Activated CD8-positive, alpha-beta T cell treated with anti-CD3 and anti-CD28 coated beads, Interleukin-2, amount 10 ng/mL, durations not matched to agents 7 days and 5 days (primary cell): ENCODE measurements at regions not wholly inside any gene's neighbourhood (a gene's known extent, or its start where the extent isn't known, plus 50 kb on each side); places are given as distances from the start of the nearest gene placed in this dataset.

Source experiments
- ATAC-seq: fragments of 150-1000 bp; cut with Tn5 transposase; one replicate; pipeline ENCODE4 v1.10.0; 2021; ENCODE audit warnings: moderate library complexity
- CTCF ChIA-PET: fragments of 350-600 bp; sonication (Branson Sonifier 250); formaldehyde crosslinking; loops from one replicate; lab custom pipeline; 2021; ENCODE audit warnings: antibody characterized with exemption; lab: Charles Lee
- POLR2A ChIA-PET: fragments of 350-600 bp; sonication (Branson Sonifier 250); formaldehyde crosslinking; loops from one replicate; lab custom pipeline; 2021; ENCODE audit warnings: antibody characterized with exemption; lab: Charles Lee
- DNase-seq: peaks from one replicate; pipeline ENCODE4 v3.0.0-alpha.2; 2020
- H3K27ac Mint-ChIP-seq: one replicate; pipeline ENCODE4 v1.8.0; 2021; ENCODE audit warnings: mild to moderate bottlenecking, mixed read lengths
- H3K27me3 Mint-ChIP-seq: one replicate; pipeline ENCODE4 v1.8.0; 2021; ENCODE audit warnings: low read depth, mixed read lengths
- H3K36me3 Mint-ChIP-seq: one replicate; pipeline ENCODE4 v1.8.0; 2021; ENCODE audit warnings: low read depth, mixed read lengths
- H3K4me1 Mint-ChIP-seq: one replicate; pipeline ENCODE4 v1.8.0; 2021; ENCODE audit warnings: low read depth, mixed read lengths
- H3K4me3 Mint-ChIP-seq: one replicate; pipeline ENCODE4 v1.8.0; 2021; ENCODE audit warnings: mild to moderate bottlenecking, mixed read lengths
- H3K9me3 Mint-ChIP-seq: one replicate; pipeline ENCODE4 v1.8.0; 2022; ENCODE audit warnings: mixed read lengths; ENCODE audit not compliant: insufficient read depth

DNA sequence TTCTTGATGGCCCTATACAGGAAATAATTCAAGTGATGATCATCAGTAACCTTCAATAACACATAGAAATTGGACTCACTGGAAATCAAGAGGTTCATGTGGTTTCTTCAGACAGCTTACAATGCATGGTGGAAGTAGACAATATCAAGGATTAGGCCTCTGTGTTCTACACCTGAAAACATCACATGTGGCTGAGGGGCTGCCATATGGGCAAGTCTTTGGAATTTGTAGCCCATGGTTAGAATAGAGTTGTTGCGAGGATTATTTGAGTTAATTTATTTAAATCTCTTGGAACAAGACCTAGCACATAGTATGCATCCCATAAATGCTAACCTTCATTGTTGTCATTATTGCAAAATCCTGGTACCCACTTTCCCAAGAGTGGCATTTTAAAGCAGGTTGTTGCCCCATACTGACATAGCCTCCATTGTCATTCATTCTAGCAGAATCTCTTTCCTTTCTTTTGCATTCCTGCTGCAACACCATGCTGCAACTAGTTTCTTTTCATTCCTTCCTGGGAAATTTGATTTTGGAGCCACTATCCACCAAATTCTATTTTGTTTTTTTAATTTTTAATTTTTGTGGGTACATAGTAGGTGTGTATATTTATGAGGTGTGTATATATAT, 352.7 kb upstream of the NAV3 start:
- no peak for DNase-seq
- H3K9me3 Mint-ChIP-seq = no peaks in the 10 kb centered on the region
- H3K4me3 Mint-ChIP-seq = no peak overlapping the region
- H3K4me1 Mint-ChIP-seq = no peaks in the 10 kb centered on the region
- H3K27ac Mint-ChIP-seq = no peak overlapping the region
- H3K27me3 Mint-ChIP-seq = no peaks in the 10 kb centered on the region
- ATAC-seq = no peak
- no peaks in the 10 kb centered on the region for H3K36me3 Mint-ChIP-seq
- ChIA-PET POLR2A (no interaction called here), CTCF (no interaction called here)

DNA sequence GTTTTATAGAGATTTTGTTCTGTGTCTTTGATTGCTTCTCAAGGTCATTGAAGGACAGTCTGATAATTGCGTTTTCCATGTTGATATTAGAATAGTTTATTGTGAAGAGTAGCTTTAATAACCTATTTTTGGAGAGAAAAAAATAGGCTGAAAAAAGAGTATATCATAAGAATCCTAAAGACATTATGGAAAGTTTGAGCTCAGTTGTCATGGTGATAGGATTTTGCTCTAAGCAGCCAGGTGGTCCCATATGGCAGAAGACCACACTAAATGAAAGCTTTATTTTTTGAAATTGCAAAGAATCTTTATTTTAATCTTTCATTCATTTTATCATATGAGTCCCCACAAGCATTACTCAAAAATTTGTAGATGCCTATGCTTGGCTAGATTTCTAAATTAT, 358.9 kb upstream of the NAV3 start:
- Mint-ChIP-seq H3K4me3 (no peak overlapping the region), H3K27me3 (no peaks in the 10 kb centered on the region), H3K4me1 (no peaks in the 10 kb centered on the region), H3K27ac (no peak overlapping the region), H3K9me3 (no peaks in the 10 kb centered on the region), H3K36me3 (no peaks in the 10 kb centered on the region)
- ATAC-seq (no peak), DNase-seq (no peak)
- ChIA-PET POLR2A (no interaction called here), CTCF (no interaction called here)

DNA sequence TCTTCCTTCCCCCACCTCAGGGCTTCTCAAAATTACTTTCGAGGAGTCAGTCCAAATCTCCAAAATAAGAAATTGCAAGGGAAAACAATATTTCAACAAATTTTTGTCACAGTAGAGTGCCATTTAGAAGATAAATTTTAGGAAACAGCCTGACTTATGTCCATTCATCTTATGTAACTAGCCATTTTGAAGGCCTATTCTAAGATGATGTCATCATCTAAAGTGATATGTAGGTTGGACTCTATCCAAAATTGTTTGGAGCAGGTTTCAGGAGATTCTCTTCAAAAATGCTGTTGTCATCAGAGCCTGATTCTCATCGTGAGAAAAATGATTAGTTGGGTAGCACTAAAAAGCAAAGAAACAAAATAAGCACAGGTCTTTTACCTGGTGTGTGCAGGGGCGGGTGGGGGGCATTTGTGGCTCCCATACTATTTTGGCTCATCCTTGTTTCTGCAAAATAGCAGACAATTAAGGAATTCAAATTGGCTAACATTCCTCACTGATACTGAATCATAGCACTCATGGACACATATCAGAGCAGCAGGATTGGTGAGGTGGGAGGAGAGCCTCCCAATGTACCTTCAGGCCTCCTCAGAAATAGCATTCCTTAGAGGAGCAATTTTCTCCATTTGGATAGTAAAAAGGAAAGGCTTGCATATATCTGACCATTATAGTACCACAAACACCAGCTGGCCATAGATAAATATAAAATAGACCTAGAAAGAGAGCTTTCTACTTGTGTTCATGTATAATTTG, 360.9 kb upstream of the NAV3 start:
- no peak overlapping the region for H3K27ac Mint-ChIP-seq

DNA sequence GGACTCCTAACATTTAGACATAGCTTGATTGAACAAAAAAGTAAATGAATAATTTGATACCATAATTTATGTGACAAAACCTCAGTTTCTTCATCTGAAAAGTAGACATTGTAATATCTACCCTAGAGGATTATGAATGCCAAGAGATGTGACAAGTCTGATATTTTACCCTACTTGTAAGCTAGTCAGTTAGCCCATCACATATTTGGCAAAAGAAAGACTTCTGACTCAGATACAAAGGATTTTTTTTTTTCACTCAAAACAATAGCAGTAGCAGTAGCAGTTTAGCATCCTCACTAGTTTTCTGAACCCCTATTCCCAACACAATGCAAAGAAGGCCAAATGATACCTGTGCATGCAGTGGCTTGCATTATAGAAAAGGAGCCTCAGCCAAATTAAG, 377.3 kb upstream of the E2F7 start:
- H3K4me1 Mint-ChIP-seq = no peaks in the 10 kb centered on the region
- H3K4me3 Mint-ChIP-seq = no peak overlapping the region
- CTCF ChIA-PET = no interaction called here
- POLR2A ChIA-PET = no interaction called here
- H3K27me3 Mint-ChIP-seq = no peaks in the 10 kb centered on the region
- no peaks in the 10 kb centered on the region for H3K36me3 Mint-ChIP-seq
- ATAC-seq (no peak), DNase-seq (no peak)
- no peaks in the 10 kb centered on the region for H3K9me3 Mint-ChIP-seq
- H3K27ac Mint-ChIP-seq = no peak overlapping the region

More for the DNA sequence above, 360.9 kb upstream of the NAV3 start:
- Mint-ChIP-seq H3K9me3 (no peaks in the 10 kb centered on the region), H3K36me3 (no peaks in the 10 kb centered on the region), H3K4me1 (no peaks in the 10 kb centered on the region), H3K4me3 (no peak overlapping the region), H3K27me3 (no peaks in the 10 kb centered on the region)
- ATAC-seq = no peak
- POLR2A ChIA-PET = no interaction called here
- DNase-seq = no peak
- CTCF ChIA-PET = no interaction called here

DNA sequence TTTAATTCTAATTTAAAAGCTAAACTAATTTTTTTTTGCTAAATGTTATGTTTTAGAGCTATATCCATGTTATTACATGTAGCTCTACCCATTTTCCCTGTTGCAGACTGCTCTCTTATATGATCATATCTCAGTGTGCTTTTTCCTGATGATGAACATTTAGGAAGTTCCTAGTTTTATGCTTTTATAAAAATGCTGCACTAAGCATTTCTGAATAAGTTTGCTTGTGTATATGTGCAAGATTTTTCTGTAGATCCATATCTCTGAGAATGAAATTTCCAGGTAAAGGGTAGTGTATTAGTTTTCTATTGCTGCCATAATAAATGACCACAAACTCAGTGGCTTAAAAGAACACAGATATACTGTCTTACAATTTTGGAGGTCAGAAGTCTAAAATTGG, 374.4 kb upstream of the E2F7 start:
- H3K27me3 Mint-ChIP-seq = no peaks in the 10 kb centered on the region
- no peaks in the 10 kb centered on the region for H3K9me3 Mint-ChIP-seq
- no peak for ATAC-seq
- ChIA-PET POLR2A (no interaction called here), CTCF (no interaction called here)
- no peak for DNase-seq
- H3K4me1 Mint-ChIP-seq = no peaks in the 10 kb centered on the region
- no peaks in the 10 kb centered on the region for H3K36me3 Mint-ChIP-seq
- H3K4me3 Mint-ChIP-seq = no peak overlapping the region
- H3K27ac Mint-ChIP-seq = no peak overlapping the region

DNA sequence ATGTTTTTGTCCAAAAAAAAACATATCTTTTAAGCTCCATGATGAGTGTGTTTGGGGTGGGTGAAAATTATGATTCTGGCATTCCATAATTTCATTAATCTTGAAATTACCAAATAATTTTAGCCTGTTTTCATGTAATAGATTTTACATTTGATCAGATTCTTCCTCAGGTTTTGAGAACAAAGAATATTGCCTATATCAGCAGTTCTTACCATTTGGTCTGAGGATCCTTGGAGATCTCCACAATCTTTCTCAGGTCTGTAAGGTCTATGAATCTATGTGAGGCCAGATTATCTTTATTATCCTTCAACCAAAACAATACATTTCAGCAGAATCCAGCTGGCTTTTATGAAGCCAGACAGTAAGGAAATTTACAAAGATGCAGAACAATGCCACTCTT, 373.3 kb upstream of the E2F7 start:
- CTCF ChIA-PET = no interaction called here
- POLR2A ChIA-PET = no interaction called here
- ATAC-seq (no peak), DNase-seq (no peak)
- no peaks in the 10 kb centered on the region for H3K36me3 Mint-ChIP-seq
- H3K9me3 Mint-ChIP-seq = no peaks in the 10 kb centered on the region
- no peaks in the 10 kb centered on the region for H3K27me3 Mint-ChIP-seq
- no peaks in the 10 kb centered on the region for H3K4me1 Mint-ChIP-seq
- H3K4me3 Mint-ChIP-seq = no peak overlapping the region
- no peak overlapping the region for H3K27ac Mint-ChIP-seq

DNA sequence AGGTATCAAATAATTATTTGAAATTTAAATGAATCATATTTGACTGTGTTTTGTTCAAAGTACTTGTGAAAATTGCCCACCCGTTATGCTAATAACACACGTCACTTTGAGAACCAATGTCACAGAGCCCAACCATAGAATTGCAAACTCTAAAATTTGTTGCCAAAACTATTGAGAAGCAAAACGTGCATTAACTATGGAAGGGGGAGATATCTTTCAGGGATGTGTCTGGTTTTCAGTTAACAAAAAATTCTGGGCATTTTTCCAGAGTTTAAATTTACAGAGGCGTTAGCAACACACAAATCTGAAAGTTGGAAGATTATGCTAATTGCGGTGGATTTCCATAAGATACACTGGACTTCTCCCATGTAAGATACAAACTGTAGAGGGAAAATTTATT, 371.8 kb upstream of the E2F7 start:
- H3K36me3 Mint-ChIP-seq = no peaks in the 10 kb centered on the region
- ATAC-seq = no peak
- no peak overlapping the region for H3K4me3 Mint-ChIP-seq
- CTCF ChIA-PET = no interaction called here
- POLR2A ChIA-PET = no interaction called here
- H3K27me3 Mint-ChIP-seq = no peaks in the 10 kb centered on the region
- DNase-seq = no peak
- H3K9me3 Mint-ChIP-seq = no peaks in the 10 kb centered on the region
- H3K27ac Mint-ChIP-seq = no peak overlapping the region
- no peaks in the 10 kb centered on the region for H3K4me1 Mint-ChIP-seq

DNA sequence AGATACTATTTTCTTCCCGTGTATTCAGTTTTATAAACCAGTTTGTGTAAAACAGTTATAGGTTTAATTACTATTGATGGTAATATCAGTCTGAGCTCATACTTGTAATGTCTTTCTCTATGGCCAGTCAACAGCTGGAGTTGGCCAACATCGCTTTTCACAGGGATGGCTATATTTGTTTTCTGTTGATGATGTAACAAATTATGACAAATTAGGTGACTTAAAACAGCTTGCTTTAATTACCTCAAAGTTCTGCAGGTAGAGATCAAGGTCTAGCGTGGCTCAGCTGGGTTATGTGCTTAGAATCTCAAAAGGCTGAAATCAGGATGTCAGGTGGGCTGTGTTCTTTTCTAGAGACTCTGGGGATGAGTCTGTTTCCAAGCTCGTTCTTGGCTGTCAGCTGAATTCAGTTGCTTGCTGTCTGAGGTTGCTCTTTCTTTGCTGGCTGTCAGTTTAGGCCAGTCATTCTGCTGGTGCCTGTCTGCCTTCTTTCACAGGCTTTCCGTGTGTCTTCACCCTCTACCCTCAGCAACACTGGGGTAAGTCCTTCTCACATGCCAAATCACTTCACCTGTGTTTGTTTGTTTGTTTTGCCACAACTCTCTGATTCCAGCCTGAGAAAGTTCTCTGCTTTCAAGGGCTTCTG, 370.2 kb upstream of the E2F7 start:
- DNase-seq = no peak
- H3K27me3 Mint-ChIP-seq = no peaks in the 10 kb centered on the region
- H3K9me3 Mint-ChIP-seq = no peaks in the 10 kb centered on the region
- ChIA-PET CTCF (no interaction called here), POLR2A (no interaction called here)
- H3K4me3 Mint-ChIP-seq = no peak overlapping the region
- ATAC-seq = no peak
- H3K27ac Mint-ChIP-seq = no peak overlapping the region
- H3K36me3 Mint-ChIP-seq = no peaks in the 10 kb centered on the region
- no peaks in the 10 kb centered on the region for H3K4me1 Mint-ChIP-seq

DNA sequence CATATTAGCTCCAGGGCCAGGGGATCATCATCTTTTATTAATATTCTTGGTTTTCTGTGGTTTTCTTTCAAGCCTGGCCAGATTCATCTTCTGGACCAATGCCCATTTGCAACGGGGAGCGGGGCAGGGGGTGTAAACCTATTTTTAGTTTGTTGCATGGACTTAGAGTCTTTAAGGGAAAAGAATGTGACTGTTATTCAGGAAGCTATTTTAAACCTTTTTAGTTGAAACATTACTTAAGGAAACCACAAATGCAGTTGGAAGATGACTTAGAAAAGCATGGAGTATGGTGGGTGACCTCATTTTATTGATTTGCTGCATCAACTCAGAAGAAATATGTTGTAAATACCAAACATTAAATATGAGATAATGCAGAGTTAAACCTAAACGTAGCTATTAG, 368.4 kb upstream of the E2F7 start:
- Mint-ChIP-seq H3K27me3 (no peaks in the 10 kb centered on the region), H3K27ac (no peak overlapping the region), H3K9me3 (no peaks in the 10 kb centered on the region), H3K4me1 (no peaks in the 10 kb centered on the region), H3K4me3 (no peak overlapping the region), H3K36me3 (no peaks in the 10 kb centered on the region)
- ChIA-PET POLR2A (no interaction called here), CTCF (no interaction called here)
- no peak for ATAC-seq
- no peak for DNase-seq

DNA sequence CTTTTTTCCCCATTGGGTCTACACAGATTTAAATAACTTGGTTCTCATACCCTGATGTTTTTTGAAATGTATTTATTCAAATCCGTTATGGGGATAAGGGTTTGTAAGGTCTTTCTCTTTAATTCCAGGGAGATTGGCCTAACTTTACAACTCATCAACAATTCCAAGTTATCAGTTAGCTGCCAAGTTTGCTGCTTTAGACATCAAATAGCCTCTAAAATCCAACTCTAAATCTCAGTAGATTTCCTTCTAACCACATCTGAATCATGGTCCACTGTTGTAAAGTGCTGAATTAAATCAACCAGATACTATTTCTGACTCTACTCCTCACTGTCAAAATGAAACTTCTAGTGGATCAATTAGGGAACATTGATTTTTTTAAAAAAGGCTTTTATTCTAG, 364.1 kb upstream of the E2F7 start:
- H3K27ac Mint-ChIP-seq = no peak overlapping the region
- H3K27me3 Mint-ChIP-seq = no peaks in the 10 kb centered on the region
- ChIA-PET POLR2A (no interaction called here), CTCF (no interaction called here)
- ATAC-seq (no peak), DNase-seq (no peak)
- H3K4me3 Mint-ChIP-seq = no peak overlapping the region
- H3K36me3 Mint-ChIP-seq = no peaks in the 10 kb centered on the region
- H3K4me1 Mint-ChIP-seq = no peaks in the 10 kb centered on the region
- peaks cover 5% of the 10 kb centered on the region for H3K9me3 Mint-ChIP-seq

DNA sequence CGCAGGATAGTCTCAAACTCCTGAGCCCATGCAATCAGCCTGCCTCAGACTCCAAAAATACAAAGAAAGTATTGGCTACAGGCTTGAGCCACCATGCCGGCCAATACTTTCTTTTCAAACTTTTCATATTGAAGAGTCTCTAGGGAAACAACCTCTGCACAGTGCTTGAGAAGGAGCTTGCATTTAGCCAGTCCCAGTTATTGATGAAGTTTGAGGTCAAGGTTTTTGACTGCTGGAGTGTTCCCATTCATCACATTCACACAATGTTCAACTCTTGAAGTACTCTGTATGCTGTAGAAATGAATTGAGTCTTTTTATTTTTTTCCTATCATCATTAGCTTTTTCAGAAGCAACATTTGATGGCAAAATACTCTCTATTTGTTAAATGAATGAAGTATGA, 355.8 kb upstream of the E2F7 start:
- Mint-ChIP-seq H3K36me3 (no peaks in the 10 kb centered on the region), H3K27me3 (no peaks in the 10 kb centered on the region), H3K4me1 (no peaks in the 10 kb centered on the region), H3K9me3 (peaks cover 1% of the 10 kb centered on the region), H3K4me3 (no peak overlapping the region), H3K27ac (no peak overlapping the region)
- CTCF ChIA-PET = no interaction called here
- POLR2A ChIA-PET = no interaction called here
- DNase-seq (no peak), ATAC-seq (no peak)

DNA sequence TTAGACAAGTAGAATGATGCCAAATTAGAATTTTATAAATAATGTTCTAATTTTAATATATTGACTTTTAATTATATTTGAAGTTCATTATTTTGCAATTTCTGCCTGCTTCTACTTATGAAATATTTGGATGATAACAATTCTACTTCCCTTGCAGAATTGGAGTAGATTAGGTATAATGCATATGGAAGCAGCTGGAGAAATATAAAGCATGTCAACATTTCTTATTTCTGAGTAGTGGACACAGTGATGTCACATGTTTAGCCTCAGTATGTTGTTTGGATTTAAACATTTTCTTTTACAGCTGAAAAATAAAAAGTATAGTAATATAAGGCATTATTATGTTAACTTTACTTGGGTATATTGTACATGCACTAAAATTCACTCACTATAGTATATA, 344.2 kb upstream of the E2F7 start:
- POLR2A ChIA-PET = no interaction called here
- Mint-ChIP-seq H3K4me3 (no peak overlapping the region), H3K27ac (no peak overlapping the region), H3K27me3 (no peaks in the 10 kb centered on the region), H3K36me3 (no peaks in the 10 kb centered on the region), H3K9me3 (no peaks in the 10 kb centered on the region), H3K4me1 (no peaks in the 10 kb centered on the region)
- no peak for ATAC-seq
- no peak for DNase-seq
- CTCF ChIA-PET = no interaction called here
